NCI-H460 (cell line): ENCODE measurements at regions not wholly inside any gene's neighbourhood (a gene's known extent, or its start where the extent isn't known, plus 50 kb on each side); places are given as distances from the start of the nearest gene placed in this dataset.

Experiments used
- DNase-seq: peaks from one replicate; pipeline ENCODE4 v3.0.0-alpha.2; 2016; ENCODE audit warnings: low read depth; ENCODE audit errors: extremely low read depth

- no peak for DNase-seq
Measured at GRCh38 chr11:128234143-128234542, 353.2 kb downstream of the ETS1 start.

DNA sequence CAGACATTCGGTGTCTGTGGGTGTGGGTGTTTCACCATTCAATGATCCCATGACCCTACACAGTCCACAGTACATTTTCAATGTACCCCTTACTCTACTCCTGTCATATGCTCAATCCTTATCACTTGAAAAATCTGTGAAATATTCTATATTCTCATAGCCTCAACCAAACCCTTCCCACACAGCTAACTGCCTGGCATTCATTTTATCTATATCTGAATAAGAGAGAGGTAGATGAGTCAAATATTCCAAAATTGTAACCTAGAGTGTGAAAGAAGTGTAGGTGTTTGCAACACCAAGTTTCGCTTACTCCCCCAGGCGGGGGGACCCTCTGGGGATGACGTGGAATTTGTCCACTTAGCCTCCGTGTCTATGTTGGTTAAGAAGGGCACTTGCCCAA is 354.8 kb downstream of the ETS1 start:
- no peak for DNase-seq

DNA sequence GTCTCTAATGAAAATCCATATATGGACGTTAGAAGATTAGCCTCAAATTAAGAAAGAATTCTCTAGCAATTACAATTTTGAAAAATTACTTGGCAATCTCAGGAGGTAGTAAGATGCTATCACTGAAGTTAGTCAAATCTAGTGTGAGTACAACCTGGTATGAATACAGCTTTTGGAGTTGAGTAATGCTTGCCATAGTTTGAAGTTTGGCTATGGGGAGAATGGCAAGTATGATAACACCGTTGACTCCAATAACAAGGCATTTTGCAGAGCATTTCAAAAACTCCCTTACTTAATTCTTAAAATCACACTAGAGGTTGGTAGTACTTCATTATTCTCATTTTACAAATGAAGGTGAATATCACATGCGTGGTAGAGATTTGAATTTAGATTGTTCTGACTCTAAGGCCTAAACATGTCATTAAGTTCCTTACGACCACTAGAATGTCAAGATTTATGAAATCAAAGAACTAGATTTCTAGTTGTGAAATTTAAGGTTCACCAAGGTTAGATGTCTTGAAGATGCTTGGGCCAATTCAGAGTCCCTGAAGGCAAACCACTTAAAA is 355.4 kb downstream of the ETS1 start:
- no peak for DNase-seq

DNA sequence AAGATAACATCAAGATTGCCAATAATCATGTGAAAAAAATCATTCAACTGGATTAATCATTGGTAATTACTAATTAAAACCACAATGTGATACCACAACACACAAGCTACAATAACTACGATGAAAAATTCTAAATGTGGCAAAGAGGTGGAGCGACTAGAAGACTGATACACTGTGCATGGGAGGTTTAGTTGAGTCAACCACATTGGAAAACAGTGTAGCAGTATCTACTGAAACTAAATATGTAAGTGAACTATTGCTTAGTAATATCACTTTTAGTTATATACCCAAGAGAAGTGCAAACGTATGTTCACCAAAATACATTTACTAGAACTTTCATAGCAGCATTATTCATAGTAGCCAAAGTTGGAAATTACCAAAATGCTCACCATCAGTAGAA is 359.9 kb downstream of the ETS1 start:
- DNase-seq: no peak

GRCh38 chr11:128226106-128226716 is 361.1 kb downstream of the ETS1 start:
- no peak for DNase-seq

DNA sequence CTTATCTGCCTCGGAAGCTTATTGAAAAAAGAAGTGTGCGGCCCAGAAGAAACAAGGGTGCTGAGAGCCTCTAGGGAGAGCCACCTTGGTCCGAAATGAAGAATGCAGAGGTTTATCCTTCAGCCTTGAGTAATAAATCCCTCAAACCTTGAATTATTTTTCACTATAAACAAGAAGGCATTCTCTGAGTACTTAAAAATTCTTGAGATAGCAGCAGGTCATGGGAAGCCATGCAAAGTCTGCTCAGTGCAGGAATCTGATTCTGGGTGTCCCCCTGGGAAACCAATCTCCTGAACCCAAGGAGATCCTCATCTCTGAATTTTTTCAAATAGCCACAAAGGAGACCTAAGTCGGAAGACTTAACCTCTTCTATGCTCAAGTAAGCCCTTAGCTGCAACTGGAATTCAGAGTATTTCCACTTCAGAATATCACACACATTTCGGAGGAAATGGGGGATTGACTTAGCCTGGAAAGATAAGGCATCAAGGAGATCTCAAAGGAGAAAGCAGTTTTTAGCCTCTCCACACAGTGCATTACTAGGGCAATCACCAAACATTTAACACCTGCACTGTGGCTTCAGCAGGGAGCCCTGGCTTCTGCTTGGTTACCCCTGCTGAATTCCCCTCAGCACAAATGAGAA is 365.0 kb downstream of the ETS1 start:
- no peak for DNase-seq

- DNase-seq: no peak
Measured at GRCh38 chr11:128219731-128220120, 367.6 kb downstream of the ETS1 start.

DNA sequence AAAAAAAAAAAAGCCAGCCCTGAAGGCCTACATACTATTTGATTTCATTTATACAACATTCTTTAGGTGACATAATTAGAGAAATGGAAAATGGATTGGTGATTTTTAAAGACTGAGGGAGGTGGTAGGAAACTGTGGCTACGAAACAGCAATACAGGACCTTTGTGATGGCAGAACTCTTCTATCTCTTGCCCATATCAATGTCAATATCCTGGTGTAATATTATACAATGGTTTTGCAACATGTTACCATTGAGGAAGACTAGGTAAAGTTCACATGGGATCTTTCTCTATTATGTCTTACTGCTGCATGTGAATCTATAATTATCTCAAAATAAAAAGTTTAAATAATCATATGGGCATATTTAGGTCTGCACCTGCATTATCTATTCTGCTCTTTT is 371.2 kb downstream of the ETS1 start:
- DNase-seq: no peak

DNA sequence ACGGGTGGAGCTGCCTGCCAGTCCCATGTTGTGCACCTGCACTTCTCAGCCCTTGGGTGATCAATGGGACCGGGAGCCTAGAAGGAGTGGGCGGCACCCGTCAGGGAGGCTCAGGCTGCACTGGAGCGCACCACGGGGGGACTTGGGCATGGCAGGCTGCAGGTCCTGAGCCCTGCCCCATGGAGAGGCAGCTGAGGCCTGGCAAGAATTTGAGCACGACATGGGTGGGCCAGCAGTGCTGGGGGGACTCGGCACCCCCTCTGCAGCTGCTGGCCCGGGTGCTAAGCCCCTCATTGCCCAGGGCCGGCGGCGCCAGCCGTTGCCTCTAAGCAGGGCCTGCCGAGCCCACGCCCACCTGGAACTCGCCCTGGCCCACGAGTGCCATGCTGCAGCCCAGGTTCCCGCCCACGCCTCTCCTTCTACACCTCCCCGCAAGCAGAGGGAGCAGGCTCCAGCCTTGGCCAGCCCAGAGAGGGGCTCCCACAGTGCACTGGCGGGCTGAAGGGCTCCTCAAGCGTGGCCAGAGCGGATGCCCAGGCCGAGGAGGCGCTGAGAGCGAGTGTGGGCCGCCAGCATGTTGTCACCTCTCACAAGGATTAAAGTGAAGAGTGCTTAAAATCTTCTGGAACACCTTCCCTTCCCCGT is 372.0 kb downstream of the ETS1 start:
- no peak for DNase-seq

DNA sequence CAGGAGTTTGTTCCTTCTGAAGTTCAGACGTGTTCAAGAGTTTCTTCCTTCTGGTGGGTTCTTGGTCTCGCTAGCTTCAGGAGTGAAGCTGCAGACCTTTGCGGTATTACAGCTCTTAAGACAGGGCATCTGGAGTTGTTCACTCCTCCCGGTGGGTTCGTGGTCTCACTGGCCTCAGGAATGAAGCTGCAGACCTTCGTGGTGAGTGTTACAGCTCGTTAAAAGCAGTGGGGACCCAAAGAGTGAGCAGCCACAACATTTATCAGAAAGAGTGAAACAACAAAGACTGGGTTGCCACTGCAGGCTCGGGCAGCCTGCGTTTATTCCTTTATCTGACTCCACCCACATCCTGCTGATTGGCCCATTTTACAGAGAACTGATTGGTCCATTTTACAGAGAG is 373.1 kb downstream of the ETS1 start:
- DNase-seq: no peak

GRCh38 chr11:128213461-128213860 is 373.9 kb downstream of the ETS1 start:
- DNase-seq: no peak

GRCh38 chr11:128212324-128212723 is 375.0 kb downstream of the ETS1 start:
- DNase-seq: no peak

DNA sequence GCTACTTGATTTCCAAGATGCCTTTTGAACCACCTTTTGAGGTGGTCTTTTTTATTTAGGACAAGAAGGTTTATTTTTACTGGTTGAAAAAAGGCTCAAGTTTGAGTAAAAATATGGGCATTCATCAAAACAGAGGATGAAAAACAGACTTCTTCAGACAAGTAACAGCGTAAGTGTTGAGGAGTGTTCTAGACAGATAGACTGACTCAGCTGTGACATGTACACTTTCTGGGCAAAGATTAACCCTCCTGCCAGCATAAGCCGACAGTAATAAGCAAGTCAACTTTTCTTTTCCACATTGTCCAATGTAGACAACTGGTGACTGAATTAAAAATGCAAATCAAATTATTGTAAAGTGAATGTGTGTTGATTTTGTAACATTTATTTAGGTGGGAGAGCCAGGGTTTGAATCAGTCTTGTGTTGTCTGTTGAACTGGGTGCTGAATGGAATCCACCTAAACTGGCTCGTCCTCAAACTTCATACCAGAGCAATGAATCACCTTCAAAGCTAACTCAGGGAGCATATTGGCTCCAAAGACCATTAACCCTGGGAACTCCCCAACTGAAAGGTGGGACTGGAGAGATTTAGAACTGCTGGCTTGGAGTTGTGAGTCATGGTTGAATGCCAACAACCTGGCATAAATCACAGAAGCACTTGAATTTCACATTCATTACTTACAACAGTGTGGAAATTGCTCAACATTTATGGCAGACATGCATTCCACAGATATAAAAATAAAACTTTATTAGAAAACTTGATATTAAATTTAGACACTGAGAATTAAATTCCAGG is 377.0 kb downstream of the ETS1 start:
- peak; percentile 67 for DNase-seq

GRCh38 chr11:128209138-128209435 is 378.3 kb downstream of the ETS1 start:
- DNase-seq: no peak

DNA sequence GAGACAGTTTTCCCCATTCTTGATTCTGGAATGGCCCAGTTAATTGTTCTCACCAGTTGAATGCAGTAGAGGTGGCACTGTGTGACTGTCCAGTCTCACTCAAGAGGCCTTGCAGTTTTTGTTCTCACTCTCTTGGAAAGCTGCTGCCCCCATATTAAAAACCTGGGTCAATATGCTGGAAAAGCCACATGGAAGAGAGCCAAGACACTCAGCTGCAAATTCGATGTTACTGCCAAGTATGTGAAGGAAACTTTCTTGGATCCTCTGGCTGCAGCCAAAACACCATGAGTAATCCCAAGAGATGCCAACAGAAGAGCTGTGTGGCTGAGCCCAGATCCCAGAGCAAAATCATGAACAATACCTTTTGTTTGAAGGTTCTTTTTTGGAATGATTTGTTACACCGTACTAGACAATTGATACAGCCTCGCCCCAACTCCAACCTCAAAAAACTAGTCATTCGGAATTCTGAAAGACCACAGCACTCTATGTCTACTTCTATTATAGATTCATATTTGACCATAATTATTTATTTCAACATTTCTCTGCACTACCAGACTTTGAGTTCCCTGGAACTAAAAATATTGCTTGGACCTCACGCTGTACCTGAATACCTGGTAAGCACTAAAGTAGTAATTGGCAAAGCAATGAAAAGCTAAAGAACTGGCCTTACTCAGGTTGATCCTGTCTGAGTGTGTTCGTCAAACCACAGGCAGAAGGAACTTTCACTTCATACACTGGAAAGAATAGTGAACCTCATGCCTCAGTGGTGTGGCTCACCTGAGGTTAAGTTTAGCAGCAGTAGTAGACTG is 378.8 kb downstream of the ETS1 start:
- peak; percentile 4 for DNase-seq

DNA sequence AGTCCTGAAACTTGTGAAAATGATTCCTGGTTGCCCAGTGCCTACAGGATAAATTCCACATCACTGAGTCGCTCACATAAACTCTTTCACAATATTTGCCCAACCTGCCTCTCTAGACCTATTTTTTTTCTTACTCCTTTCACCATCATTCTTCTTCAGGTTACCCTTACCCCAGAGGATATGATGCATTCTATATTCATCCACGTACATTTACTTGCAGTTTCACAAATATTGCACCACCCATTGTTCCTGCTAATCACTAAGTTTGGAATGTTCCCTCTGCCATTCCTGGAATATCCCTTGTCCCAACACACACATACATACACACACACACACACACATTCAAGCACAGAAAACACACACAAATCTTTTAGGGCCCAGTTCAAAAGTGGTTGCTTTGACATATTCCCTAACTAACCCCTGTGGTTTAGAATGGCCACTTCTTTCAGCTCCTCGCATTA is 379.5 kb downstream of the ETS1 start:
- peak; percentile 55 for DNase-seq

DNA sequence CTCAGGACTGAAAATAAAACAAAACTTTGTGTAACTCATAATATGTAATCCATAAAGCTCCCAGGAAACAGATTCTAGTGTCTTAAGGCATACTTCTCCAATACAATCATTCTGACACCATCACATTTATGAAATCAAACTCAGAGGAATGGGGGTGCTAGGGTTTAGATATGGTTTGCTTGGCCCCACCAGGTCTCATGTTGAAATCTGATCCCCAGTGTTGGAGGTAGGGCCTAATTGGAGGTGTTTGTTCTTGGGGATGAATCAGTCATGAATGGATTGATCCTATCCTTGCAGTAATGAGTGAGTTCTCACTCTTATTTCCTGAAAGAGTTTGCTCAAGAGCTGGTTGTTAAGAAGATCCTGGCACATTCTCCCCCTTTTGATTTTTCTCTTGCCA is 380.9 kb downstream of the ETS1 start:
- no peak for DNase-seq

- DNase-seq: no peak
Measured at GRCh38 chr11:128205796-128206195, 381.6 kb downstream of the ETS1 start.

DNA sequence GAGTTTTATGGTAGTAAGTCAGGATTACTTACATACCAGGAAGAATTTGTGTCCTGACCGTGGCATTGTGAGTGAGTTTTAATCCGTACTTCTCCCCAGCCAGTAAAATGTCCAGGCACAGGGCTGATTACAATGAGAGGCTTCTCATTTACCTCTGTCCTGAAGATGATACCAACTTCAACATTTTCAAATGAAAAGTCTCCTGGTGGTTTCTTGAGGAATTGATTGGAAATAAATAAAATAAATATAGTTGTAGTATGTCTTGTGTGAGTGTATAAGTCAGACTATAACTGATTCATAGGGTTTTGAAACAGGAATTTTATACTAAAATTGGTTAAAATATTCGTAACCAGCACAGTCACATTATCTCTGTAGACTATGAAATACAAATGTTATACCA is 382.5 kb downstream of the ETS1 start:
- no peak for DNase-seq

GRCh38 chr11:128201801-128202200 is 385.6 kb downstream of the ETS1 start:
- DNase-seq: no peak

DNA sequence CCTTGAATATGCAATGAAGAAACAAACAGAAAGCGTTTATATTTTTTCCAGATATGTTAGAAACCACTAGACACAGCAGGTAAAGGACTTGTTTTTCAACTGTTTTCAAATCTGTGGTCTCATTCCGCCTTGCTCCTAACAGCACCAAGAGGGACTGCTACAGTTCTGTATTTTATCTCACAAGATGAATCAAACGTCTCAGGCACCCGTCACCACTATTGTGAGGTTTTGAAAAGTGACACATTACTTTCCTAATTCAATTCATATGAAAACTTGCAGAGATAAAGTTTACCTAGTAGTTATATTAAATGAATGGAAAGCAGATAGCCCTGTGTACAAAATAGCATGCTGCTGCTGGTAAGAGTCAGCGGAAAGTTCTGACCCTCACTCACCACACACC is 386.3 kb downstream of the ETS1 start:
- DNase-seq: no peak
